Mesendoderm (in vitro differentiated cells): ENCODE measurements at regions not wholly inside any gene's neighbourhood (a gene's known extent, or its start where the extent isn't known, plus 50 kb on each side); places are given as distances from the start of the nearest gene placed in this dataset.

Experiments used
- DNase-seq: peaks from one replicate; pipeline ENCODE4 v3.0.0; 2013
- H2AK5ac ChIP-seq: 2 replicates; pipeline ENCODE4 v1.6.1; 2013; ENCODE audit warnings: low read length, inconsistent platforms
- H2BK120ac ChIP-seq: 2 replicates; pipeline ENCODE4 v1.6.1; 2013; ENCODE audit warnings: low read depth, mild to moderate bottlenecking, low read length, moderate library complexity, mixed read lengths
- H2BK15ac ChIP-seq: replicated peaks from 2 replicates; pipeline ENCODE4 v1.6.1; 2013; ENCODE audit warnings: low read depth, mild to moderate bottlenecking, moderate library complexity
- H2BK5ac ChIP-seq: 2 replicates; pipeline ENCODE4 v1.6.1; 2013; ENCODE audit warnings: low read length, inconsistent platforms
- H3K18ac ChIP-seq: 2 replicates; pipeline ENCODE4 v1.6.1; 2013; ENCODE audit warnings: mild to moderate bottlenecking, low read length, mixed read lengths
- H3K23ac ChIP-seq: one replicate; pipeline ENCODE4 v1.6.1; 2013; ENCODE audit warnings: low read length
- H3K27ac ChIP-seq: 2 replicates; pipeline ENCODE4 v1.5.1; 2013; ENCODE audit warnings: low read depth, mild to moderate bottlenecking, inconsistent platforms, low read length, moderate library complexity
- H3K27me3 ChIP-seq: 2 replicates; pipeline ENCODE4 v1.6.1; 2013; ENCODE audit warnings: low read length, control low read depth, mild to moderate bottlenecking, inconsistent platforms; ENCODE audit not compliant: insufficient read depth, poor library complexity
- H3K36me3 ChIP-seq: 2 replicates; pipeline ENCODE4 v1.6.1; 2013; ENCODE audit warnings: low read length, inconsistent platforms; ENCODE audit not compliant: control insufficient read depth, insufficient read depth
- H3K4ac ChIP-seq: one replicate; pipeline ENCODE4 v1.6.1; 2013; ENCODE audit warnings: low read depth, mild to moderate bottlenecking, low read length, moderate library complexity
- H3K4me1 ChIP-seq: 2 replicates; pipeline ENCODE4 v1.6.1; 2013; ENCODE audit warnings: low read depth, low read length, inconsistent platforms; ENCODE audit not compliant: control insufficient read depth
- H3K4me2 ChIP-seq: 2 replicates; pipeline ENCODE4 v1.6.1; 2013; ENCODE audit warnings: low read length
- H3K4me3 ChIP-seq: 2 replicates; pipeline ENCODE4 v1.5.1; 2013; ENCODE audit warnings: mild to moderate bottlenecking, low read length
- H3K56ac ChIP-seq: one replicate; pipeline ENCODE4 v1.6.1; 2013; ENCODE audit warnings: low read length
- H3K79me1 ChIP-seq: 2 replicates; pipeline ENCODE4 v1.6.1; 2013; ENCODE audit warnings: low read length, inconsistent platforms
- H3K79me2 ChIP-seq: 2 replicates; pipeline ENCODE4 v1.6.1; 2013; ENCODE audit warnings: mild to moderate bottlenecking, low read length; ENCODE audit not compliant: control insufficient read depth, insufficient read depth
- H3K9ac ChIP-seq: 2 replicates; pipeline ENCODE4 v1.6.1; 2013; ENCODE audit warnings: low read length, inconsistent platforms
- H4K5ac ChIP-seq: one replicate; pipeline ENCODE4 v1.6.1; 2013; ENCODE audit warnings: low read length
- H4K8ac ChIP-seq: one replicate; pipeline ENCODE4 v1.6.1; 2013; ENCODE audit warnings: low read depth, mild to moderate bottlenecking, control low read depth, low read length, moderate library complexity
- WGBS: extraction: QIAGEN DNeasy Blood & Tissue Kit; methylation state at CpG from one replicate; pipeline ENCODE4 v1.1.7; 2013; ENCODE audit warnings: low lambda C conversion rate, missing lambda C conversion rate; ENCODE audit not compliant: insufficient coverage; ENCODE audit errors: extremely low coverage; 5-methylcytosine and 5-hydroxymethylcytosine counted together

DNA sequence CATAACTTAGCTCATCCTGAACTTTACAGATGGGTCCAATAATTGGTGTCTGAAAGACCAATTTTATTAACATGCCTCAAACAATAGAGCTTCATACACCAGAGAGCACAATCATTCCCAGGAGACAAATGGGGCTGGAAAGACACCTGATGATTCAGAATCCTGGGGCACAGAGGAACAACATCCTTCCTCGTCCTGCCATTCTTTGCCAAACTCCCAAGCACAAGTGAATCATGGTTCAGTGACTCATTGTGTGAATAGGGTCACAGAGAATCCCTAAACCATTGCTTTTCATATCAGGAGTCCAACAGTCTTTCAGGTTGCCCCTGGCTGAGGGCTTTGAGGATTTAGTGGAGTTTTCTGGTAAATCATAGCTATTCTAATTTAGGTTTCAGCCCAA lies 266.4 kb upstream of the BMP2 start:
- Histone ChIP-seq H3K27me3 (no peaks in the 10 kb centered on the region), H4K8ac (no peak overlapping the region), H2BK15ac (no peak overlapping the region), H2BK5ac (no peak overlapping the region), H3K4ac (no peak overlapping the region), H3K27ac (no peak overlapping the region), H3K18ac (no peak overlapping the region), H3K56ac (no peak overlapping the region), H3K79me1 (no peaks in the 10 kb centered on the region), H3K23ac (no peak overlapping the region), H2BK120ac (no peak overlapping the region), H3K4me2 (no peak overlapping the region), H3K36me3 (no peaks in the 10 kb centered on the region), H2AK5ac (no peak overlapping the region), H3K4me3 (no peak overlapping the region), H3K9ac (no peak overlapping the region), H4K5ac (no peak overlapping the region), H3K4me1 (no peaks in the 10 kb centered on the region), H3K79me2 (no peaks in the 10 kb centered on the region)
- DNase-seq = no peak
- no CpG with 5 or more reads among the region's 1 CpG for WGBS

DNA sequence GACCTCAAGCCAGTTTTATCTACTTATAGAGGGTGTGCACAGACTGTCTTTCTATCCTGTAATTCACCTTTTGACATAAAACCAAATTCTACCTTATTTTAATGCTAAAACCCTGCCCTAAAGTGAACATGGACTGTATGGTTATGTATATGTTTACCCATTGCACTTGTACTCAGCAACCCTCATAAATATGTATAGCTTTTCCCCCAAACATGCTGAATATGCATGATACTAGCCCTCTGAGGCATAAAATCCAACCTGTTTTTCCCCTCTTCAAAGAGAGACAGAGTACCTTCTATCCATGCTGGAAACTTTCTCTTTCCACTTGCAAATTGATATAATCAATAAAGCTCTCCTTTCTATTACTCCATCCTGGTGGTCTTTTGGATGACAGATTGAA lies 267.9 kb upstream of the BMP2 start:
- H2BK120ac ChIP-seq = no peak overlapping the region
- H2AK5ac ChIP-seq = no peak overlapping the region
- no peak overlapping the region for H3K27ac ChIP-seq
- DNase-seq = no peak
- H2BK15ac ChIP-seq = no peak overlapping the region
- H3K9ac ChIP-seq = no peak overlapping the region
- no peak overlapping the region for H3K4me2 ChIP-seq
- H3K36me3 ChIP-seq = no peaks in the 10 kb centered on the region
- no peaks in the 10 kb centered on the region for H3K79me2 ChIP-seq
- no peak overlapping the region for H4K5ac ChIP-seq
- no peak overlapping the region for H3K23ac ChIP-seq
- no peak overlapping the region for H4K8ac ChIP-seq
- H3K18ac ChIP-seq = no peak overlapping the region
- no peaks in the 10 kb centered on the region for H3K4me1 ChIP-seq
- H3K27me3 ChIP-seq = no peaks in the 10 kb centered on the region
- H3K56ac ChIP-seq = no peak overlapping the region
- H2BK5ac ChIP-seq = no peak overlapping the region
- no peak overlapping the region for H3K4me3 ChIP-seq
- no peaks in the 10 kb centered on the region for H3K79me1 ChIP-seq
- no peak overlapping the region for H3K4ac ChIP-seq

GRCh38 chr20:6496874-6497273 lies 270.6 kb upstream of the BMP2 start:
- H3K27me3 ChIP-seq = no peaks in the 10 kb centered on the region
- H3K9ac ChIP-seq = no peak overlapping the region
- no peak overlapping the region for H3K23ac ChIP-seq
- no peak overlapping the region for H3K18ac ChIP-seq
- no peak overlapping the region for H2BK120ac ChIP-seq
- no peak overlapping the region for H2AK5ac ChIP-seq
- no peak for DNase-seq
- no peak overlapping the region for H3K4me2 ChIP-seq
- no peak overlapping the region for H4K5ac ChIP-seq
- H3K79me2 ChIP-seq = no peaks in the 10 kb centered on the region
- H3K79me1 ChIP-seq = no peaks in the 10 kb centered on the region
- H3K4me1 ChIP-seq = no peaks in the 10 kb centered on the region
- no peak overlapping the region for H3K56ac ChIP-seq
- no peak overlapping the region for H2BK15ac ChIP-seq
- no peak overlapping the region for H3K4ac ChIP-seq
- H3K36me3 ChIP-seq = no peaks in the 10 kb centered on the region
- no peak overlapping the region for H4K8ac ChIP-seq
- H2BK5ac ChIP-seq = no peak overlapping the region
- no peak overlapping the region for H3K4me3 ChIP-seq
- no peak overlapping the region for H3K27ac ChIP-seq

DNA sequence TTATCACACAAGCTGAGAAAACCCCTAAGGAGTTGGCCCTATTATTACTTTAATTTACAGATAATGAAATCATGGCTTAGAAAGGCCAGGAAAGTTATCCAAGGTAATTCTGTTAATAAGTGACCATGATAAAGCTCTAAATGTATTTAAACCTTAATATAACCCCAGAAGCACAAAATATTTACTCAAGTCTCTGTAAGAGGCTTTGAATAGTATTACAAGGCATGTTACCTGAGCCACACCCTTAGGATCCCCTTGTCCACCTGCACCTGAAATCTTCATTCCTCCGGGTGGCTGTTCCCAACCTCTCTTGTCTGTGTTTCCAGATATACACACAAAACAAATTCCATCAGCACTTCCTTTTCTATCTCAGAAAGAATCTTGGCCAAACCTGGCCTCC lies 271.6 kb upstream of the BMP2 start:
- Histone ChIP-seq H3K23ac (no peak overlapping the region), H2AK5ac (no peak overlapping the region)
- WGBS = no CpG with 5 or more reads among the region's 1 CpG

GRCh38 chr20:6492271-6493055 lies 275.0 kb upstream of the BMP2 start:
- H2BK5ac ChIP-seq = no peak overlapping the region
- no peak overlapping the region for H3K4me3 ChIP-seq
- H3K56ac ChIP-seq = no peak overlapping the region
- DNase-seq = peak; percentile 85
- WGBS = no CpG with 5 or more reads among the region's 8 CpGs
- no peak overlapping the region for H4K5ac ChIP-seq
- no peak overlapping the region for H3K23ac ChIP-seq
- no peak overlapping the region for H4K8ac ChIP-seq
- no peak overlapping the region for H2BK120ac ChIP-seq
- no peaks in the 10 kb centered on the region for H3K4me1 ChIP-seq
- H3K79me1 ChIP-seq = no peaks in the 10 kb centered on the region
- no peak overlapping the region for H3K4ac ChIP-seq
- no peaks in the 10 kb centered on the region for H3K36me3 ChIP-seq
- no peaks in the 10 kb centered on the region for H3K79me2 ChIP-seq
- H2AK5ac ChIP-seq = no peak overlapping the region
- no peak overlapping the region for H2BK15ac ChIP-seq
- no peak overlapping the region for H3K9ac ChIP-seq
- H3K27me3 ChIP-seq = no peaks in the 10 kb centered on the region
- H3K4me2 ChIP-seq = no peak overlapping the region
- no peak overlapping the region for H3K18ac ChIP-seq
- H3K27ac ChIP-seq = no peak overlapping the region

More for the DNA sequence above, 271.6 kb upstream of the BMP2 start:
- no peak overlapping the region for H2BK120ac ChIP-seq
- no peaks in the 10 kb centered on the region for H3K36me3 ChIP-seq
- H3K4ac ChIP-seq = no peak overlapping the region
- no peak overlapping the region for H3K27ac ChIP-seq
- no peak for DNase-seq
- H2BK15ac ChIP-seq = no peak overlapping the region
- no peaks in the 10 kb centered on the region for H3K27me3 ChIP-seq
- no peak overlapping the region for H3K4me2 ChIP-seq
- H3K18ac ChIP-seq = no peak overlapping the region
- no peak overlapping the region for H3K4me3 ChIP-seq
- no peak overlapping the region for H4K5ac ChIP-seq
- no peaks in the 10 kb centered on the region for H3K79me2 ChIP-seq
- H4K8ac ChIP-seq = no peak overlapping the region
- H3K79me1 ChIP-seq = no peaks in the 10 kb centered on the region
- no peak overlapping the region for H2BK5ac ChIP-seq
- H3K9ac ChIP-seq = no peak overlapping the region
- no peak overlapping the region for H3K56ac ChIP-seq
- no peaks in the 10 kb centered on the region for H3K4me1 ChIP-seq

- Histone ChIP-seq H2BK5ac (no peak overlapping the region), H2AK5ac (no peak overlapping the region), H4K5ac (no peak overlapping the region), H3K18ac (no peak overlapping the region), H3K79me1 (no peaks in the 10 kb centered on the region), H2BK15ac (no peak overlapping the region), H3K4ac (no peak overlapping the region), H3K4me2 (no peak overlapping the region), H3K4me3 (no peak overlapping the region), H4K8ac (no peak overlapping the region), H3K9ac (no peak overlapping the region), H2BK120ac (no peak overlapping the region), H3K27ac (no peak overlapping the region), H3K23ac (no peak overlapping the region), H3K79me2 (no peaks in the 10 kb centered on the region), H3K56ac (no peak overlapping the region), H3K27me3 (no peaks in the 10 kb centered on the region), H3K36me3 (no peaks in the 10 kb centered on the region), H3K4me1 (no peaks in the 10 kb centered on the region)
- DNase-seq = no peak
- WGBS = no CpG with 5 or more reads among the region's 3 CpGs
Observed at GRCh38 chr20:6490849-6491248, 276.6 kb upstream of the BMP2 start.
